Occipital lobe (tissue), 1 donor: ENCODE measurements at regions not wholly inside any gene's neighbourhood (a gene's known extent, or its start where the extent isn't known, plus 50 kb on each side); places are given as distances from the start of the nearest gene placed in this dataset.

Experiments
- DNase-seq: peaks from one replicate; lab custom pipeline; 2025; lab: John Stamatoyannopoulos, UW

DNA sequence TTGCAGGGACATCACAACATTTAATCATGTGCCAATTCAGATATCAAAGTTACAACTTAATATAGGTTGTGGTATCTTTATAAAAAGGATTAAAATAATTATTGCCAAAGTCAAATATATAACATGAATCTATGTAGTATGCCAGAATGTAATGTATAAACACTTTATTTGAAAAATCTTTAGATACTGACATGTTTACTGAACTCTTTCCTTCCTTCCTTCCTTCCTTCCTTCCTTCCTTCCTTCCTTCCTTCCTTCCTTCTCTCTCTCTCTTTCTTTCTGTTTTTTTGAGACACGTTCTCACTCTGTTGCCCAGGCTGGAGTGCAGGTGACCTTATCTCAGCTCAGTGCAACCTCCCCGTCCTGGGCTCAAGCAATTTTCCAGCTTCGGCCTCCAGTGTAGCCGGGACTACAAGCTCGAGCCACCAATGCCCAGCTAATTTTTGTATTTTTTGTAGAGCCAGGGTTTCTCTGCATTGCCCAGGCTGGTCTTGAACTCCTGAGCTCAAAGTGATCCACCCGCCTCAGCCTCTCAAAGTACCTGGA, 496.8 kb upstream of the CITED2 start:
- no peak for DNase-seq

DNA sequence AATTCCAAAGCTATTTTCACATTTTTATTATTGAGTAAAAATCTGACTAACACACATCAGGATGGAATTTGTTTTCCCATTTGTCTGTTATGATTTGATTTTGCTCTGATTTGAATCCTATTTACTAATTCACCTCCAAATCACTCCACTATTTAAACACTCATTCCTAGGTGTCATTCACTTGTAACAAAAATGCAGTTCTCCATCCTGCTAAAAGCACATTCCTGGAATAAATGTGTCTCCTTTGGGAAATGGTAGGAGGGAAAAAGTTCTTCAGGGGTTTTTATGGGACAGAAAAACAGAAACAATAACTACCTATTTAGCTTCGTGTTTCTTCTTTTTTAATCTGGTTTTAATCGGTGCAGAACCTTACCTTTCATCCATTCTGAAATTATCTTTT, 494.1 kb upstream of the CITED2 start:
- DNase-seq = no peak

DNA sequence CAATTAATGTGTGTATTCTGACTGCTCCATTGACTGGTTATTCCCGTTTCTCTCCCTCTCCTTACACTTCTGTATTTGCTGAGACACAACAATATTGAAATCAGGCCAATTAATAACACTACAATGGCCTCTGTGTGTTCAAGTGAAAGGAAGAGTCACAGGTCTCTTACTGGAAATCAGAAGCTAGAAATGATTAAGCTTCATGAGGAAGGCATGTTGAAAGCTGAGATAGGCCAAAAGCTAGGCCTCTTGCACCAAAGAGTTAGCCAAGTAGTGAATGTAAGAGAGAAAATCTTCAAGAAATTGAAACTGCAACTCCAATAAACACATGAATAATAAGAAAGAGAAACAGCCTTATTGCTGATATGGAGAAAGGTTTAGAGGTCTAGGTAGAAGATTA, 489.5 kb upstream of the CITED2 start:
- no peak for DNase-seq

DNA sequence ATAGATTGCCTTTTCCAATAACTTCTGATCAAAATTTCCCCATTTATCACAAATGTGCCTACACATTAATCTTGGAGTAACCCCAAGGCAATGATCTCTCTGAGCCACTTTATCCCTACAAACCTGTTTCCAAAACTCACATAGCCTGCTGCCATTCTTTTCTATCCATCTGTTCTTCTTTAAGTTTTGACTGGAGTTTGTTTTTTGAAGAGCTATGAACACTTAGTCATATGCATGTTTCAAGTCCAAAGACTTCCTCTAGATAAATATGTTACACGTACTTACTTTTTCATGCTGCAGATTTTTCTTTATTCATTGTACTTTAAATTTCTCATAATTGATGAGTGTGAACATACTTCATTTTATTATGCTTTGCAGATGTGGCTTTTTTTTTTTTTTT, 488.9 kb upstream of the CITED2 start:
- no peak for DNase-seq

DNA sequence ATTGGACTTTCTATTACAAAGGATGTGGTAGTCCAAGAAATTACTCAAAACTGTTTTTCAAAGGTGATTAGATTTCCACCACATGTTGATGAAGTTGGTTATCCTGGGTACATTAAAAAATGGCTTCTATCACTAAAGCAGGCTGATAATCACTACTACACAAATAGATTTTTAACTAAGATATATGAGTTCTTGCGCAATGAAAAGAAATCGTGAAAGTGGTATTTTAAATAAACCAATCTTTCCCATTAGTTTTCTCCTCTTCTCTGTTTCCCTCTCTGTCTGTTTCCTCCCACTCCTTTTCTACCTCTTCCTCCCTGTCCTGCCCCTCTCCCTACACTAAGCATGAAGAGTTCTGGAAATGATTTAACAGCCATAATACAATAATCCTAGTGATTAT, 487.9 kb upstream of the CITED2 start:
- DNase-seq = no peak

DNA sequence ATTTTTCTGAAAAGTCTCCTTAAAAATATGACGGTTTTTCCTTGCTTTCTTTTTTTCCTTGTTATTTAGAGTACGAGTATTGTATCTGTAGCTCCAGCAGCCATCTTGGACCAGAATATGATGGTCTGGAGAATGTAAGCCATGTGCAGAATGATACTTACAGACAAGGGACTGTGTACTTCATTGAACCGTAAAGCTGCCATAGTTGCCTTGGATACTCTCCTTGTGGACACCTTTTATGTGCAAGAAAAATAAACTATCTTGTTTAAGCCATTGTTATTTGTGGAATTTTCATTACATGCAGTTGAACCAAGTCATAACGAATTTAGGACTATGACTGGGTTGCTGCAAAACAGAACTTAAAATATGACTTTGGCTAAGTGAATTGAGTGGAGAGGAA, 485.8 kb upstream of the CITED2 start:
- DNase-seq = no peak

DNA sequence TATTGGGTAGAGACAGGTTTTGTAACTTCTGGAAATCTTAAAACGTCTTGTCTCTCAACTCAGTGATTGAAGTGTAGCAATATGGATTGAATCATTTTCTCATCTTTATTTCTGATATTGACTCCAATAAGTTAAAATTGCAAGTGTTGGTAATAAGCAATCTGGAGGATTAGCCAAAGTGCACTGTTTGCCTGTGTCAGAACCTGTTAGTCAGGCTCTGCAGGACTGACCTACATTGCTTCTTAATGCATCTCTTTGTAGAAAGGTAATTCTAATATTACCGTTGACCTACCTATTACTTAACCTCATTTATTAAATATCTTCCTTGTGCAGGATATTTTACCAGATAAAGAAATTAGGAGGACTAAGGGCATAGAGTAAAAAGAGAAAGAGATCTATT, 484.0 kb upstream of the CITED2 start:
- no peak for DNase-seq

DNA sequence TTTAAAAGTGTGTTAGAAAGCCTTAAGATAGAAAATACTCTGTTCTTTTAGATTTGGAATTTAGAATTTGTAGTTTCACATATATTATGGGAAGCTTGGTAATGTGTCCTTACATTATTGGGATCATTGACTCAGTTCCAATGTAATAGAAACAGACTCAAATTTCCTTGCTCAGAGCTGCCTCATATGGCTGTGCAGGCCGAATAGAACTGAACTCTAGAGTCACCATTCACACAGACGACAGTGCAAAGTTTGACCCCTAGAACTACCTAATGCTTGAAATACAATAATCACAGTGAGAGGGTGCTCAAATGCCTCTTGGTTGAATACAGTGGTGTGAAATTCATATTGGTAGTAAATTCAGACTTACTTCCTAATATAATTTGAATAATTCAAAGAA, 482.7 kb upstream of the CITED2 start:
- no peak for DNase-seq

DNA sequence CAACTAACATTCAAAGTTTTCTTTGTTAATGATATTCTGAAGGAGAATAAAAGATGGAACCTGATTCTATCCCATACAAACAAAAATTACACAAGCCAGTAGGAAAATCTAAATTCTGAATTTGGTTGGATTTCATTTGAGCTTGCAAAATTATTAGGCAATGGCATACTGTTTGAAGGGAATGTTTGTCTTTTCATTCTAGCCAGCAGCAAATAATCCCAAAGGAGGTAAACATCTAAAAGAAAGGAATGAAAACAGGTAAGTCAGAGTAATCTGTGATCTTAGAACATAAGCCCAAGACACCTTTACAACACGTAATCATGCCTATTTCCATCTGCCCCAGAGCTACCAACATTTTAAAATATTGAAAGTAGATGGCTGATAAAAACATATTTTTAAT, 482.1 kb upstream of the CITED2 start:
- no peak for DNase-seq

DNA sequence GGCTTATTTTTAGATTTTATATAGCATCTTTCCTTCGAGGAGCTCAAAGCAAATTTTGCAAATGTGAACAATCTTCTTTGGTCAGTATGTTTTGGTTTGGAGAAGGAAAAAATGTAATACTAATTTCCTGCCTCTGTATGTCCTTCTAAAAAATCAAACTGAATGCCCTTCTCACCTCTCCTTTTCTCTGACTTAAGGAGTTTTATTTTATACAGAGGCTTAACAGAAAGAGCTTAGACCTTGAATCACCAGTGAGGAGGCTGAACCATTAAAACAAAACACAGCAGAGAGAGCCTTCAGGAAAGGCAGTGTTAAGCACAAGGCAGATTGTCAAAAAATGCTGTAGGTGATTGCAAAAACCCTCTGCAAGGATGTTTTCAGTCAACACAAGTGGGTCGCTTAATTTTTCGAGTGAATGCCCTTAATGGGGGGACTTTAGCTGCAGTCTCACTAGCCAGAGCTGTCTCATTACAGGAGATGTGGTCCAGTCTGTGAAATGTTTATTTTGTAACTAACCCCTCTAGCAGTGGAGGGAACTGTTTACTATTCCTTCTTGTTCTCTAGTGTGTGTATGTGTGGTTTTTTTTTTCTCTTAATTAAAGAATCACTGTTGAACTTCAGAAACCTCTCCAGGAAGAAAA, 481.3 kb upstream of the CITED2 start:
- DNase-seq = no peak

DNA sequence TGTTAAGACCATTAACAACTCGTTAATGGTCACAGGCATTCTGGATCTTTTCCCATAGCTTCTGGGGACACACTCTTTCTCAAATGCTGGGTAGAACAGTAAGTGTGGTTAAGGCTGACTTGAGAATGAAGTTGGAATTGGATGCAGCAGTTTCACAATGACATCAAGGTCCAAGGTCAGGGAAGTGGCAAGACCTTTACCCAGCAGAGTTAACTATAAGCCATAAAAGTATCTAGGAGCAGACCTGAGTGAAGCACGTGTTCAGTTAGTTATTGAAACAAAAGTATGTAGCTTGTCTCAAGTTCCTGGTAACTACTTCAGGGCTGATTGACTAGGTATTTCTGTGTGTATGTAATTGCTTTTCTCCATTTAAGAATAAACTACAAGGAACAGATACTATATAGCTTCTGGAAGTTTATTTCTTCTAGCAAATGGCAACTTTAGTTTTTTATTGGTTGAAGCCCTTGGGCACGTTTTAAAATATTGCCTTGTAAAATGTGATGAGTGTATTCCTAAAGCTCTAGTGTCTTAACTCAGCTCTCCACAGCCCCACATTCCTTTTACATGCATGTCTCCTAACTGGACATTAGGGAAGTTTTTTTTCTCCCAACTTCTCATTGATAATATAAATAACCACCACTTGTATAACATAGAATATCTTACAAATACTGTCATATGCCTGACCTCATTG, 479.0 kb upstream of the CITED2 start:
- DNase-seq = no peak

DNA sequence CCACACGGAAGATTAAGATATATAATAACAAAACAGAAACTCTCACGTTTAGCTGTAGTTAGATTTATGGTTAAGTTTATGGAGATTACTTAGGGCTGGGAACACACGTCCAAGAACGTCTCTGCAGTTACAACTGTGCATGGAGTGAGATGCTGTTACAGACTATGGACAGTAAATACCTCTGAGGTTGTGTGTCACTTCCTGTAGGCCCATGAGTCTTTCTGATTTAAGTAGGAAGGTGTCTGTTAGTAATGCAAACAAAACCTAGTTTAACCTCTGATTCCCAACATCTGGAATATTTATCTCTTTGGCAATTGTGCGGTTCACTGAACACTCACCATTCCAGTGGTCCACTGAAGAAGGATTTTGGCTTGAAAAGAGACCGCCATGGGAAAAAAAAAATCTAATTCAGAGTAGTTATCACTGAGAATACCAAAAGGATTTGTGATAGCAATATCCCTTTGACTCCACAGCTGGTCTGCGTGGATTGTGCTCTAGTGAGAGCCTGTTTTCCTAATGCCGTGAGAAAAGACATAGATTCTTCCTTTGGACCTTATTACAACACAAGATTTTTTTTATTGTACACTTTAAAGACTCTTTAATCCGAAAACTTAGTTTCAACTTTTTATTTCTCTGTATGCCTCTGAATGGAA, 478.2 kb upstream of the CITED2 start:
- DNase-seq = no peak

DNA sequence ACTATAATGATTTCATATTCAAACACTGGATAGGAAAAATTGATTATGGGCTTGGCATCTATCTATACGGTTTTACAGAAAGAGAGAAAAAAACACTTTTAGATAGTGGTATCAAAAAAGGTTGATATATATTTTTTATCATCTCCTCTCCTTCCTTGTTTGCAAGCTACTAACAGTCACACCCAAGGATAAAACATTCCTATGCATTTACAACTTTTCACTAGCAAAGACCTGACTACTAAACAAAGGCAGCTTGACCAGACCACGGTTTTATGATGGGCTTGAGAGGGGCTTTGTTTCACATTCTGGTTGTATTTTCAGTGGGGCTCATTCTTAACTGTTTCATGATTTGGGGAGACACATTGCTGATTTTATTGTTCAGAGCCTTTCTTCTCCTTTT, 477.6 kb upstream of the CITED2 start:
- no peak for DNase-seq

DNA sequence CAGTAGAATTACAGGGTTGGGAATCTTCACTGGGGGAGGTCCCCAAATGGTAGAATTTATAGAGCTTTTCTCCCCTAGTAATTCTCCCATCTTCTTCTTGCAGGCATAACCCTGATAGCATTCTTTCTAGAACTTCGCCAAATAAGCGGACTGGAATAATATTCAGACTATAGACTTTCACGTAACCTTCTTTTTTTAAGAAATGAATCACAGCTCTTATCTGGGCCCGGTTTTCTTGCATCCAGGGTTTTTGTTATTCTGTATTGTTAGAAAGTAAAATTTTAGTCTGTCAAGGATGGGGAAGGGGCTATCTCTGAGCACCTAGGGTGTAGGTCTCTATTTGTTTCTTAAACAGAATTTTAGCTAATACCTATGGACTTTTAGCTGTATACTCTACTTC, 476.8 kb upstream of the CITED2 start:
- no peak for DNase-seq

DNA sequence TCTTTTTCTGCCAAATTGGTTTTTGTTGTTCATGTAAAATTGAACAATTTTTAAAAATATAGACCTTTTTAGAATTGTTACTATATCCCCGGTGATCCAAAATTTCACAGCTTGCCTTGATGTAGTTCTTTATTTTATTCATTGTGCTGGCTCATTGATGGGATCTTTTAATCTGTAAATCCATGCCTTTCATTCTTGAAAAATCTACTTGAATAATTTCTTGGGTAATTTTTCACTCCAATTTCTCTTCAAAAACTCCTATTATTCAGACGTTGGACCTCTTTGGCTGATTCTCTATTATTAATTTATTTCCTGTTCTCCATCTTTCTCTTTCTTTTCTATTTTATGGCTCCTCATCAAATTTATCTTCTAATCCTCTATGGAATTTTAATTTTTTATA, 476.1 kb upstream of the CITED2 start:
- DNase-seq = no peak

DNA sequence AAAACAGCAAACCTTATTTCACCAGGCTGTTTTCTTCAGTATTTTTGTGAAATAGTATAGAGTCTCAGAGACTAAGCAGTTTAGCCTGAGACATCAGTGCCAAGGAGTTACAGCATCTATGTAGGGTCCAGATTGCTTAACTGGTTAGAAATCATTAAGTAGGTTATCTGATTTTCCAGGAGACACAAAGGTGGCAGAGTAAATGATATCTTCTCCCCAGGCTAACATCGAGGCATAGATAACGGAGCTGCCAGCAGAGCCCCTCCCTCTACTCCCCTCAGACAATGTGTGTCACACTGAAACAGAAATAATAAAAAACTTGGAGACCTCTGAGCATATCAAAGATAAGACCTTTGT, 473.0 kb upstream of the CITED2 start:
- no peak for DNase-seq

DNA sequence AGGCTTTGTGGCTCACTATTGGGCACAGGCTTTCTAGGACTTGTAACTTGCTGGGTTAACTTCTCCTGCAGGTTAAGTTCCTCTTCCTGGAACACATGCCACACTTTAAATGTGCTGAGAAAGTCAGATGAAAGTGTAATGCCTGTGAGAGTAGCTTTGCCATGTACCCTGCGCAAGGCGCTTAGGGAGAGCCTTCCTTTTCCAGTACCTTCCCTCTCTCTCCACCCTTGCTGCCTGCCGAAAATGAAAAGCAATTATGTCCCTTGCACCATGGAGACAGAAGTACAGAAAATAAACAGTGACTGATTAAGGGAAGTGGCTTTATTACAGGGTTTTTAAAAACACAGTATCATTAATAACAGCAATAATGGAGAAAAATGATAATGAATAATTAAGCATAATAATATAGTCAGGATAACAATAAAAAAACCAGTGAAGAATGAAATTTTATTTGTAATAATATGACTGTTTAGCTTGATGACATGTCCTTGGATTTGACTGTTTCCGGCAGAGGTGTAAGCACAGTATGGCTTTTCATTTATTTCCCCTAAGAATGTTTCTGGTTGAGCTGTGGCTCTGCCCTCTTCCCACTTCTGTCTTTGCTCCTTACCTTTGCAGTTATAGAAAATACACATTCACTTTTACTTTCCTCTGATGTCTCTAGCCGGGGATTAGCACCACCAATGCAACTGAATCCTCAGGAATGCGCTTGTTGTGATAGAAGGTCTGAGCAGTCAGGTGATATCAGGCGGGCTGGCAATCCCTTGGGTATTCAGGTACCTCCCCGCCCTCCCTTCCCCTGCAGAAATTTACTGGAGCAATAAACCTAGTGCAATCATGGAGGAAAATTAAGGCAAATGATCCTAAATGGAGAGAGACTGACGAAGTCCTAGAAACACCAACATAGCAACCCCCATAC, 472.3 kb upstream of the CITED2 start:
- DNase-seq = no peak

DNA sequence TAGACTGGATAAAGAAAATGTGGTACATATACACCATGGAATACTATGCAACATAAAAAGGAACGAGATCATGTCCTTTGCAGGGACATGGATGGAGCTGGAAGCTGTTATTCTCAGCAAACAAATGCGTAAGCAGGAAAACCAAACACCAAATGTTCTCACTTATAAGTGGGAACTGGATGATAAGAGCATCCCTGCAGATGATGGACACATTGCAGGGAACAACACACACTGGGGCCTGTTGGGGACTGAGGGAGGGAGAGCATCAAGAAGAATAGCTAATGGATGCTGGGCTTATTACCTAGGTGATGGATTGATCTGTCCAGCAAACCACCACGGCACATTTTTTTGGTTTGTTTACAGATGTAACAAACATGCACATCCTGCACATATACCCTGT, 470.5 kb upstream of the CITED2 start:
- DNase-seq = no peak

DNA sequence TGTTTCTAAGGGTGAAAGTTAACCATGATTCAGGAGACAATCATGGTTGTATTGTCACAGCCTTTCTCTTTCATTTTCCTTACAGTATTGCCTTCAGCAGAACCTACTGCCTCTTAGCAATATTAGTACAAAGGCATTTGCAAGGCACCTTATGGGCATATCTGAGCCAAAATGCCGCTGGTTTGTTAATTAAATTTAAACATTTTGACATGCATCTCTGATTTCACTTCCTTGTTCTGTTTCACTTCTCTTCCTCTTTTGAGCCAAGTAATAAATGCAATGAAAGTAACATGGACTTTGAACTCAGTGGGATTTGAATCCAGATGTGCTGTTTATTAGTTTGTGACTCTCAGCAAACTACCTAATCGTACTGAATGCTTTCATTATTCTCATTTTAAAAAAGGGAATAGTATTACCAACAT, 467.4 kb upstream of the CITED2 start:
- no peak for DNase-seq

DNA sequence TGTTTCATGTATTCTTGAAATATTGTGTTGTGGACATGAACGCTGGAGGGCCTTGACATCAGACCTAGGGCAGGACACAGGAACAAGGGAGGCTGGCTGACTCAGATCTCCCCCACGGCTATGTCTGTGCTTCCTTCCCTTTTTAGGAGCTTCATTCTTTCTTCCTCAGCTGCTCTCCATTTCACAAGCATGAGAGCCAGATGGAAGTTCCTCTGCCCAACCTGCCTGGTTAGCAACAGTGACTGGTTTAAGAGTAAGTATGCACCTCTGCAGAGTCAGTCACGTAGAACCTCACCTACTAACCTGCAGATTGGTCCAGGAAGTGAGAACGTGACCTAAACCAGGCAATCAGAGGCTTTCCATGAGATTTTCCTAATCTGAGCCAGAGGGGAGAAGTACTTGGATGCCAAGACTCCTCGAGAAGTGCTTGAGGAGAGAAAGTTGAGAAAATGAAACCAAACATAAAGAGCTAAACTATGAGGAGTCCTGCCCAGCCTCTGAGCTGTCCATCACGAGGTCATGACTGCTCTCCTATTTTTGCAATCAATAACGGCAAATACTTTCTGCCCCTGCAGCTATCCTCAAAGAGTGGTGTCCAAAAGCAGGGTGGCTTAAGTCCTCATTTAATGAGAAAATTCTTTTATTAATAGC, 465.2 kb upstream of the CITED2 start:
- no peak for DNase-seq

DNA sequence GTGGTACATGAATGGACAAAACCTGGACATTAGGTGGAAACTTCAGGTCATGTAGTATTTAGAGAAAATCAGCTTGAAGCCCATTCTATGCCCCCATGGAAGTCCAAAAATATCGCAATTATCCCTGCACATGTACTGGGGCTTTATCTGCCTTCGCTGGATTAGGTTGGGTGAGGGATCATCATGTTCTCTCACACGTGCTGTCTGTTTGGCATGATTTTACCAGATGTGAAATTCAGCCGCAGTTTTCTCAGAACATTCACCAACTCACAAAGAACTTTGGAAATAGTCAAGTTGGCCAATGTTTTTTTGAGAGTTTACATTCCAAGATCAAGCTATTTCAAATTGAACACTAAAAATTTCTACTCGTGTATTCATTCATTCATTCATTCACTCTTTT, 459.8 kb upstream of the CITED2 start:
- DNase-seq = no peak
